COLO829 (cell line): ENCODE measurements at regions not wholly inside any gene's neighbourhood (a gene's known extent, or its start where the extent isn't known, plus 50 kb on each side); places are given as distances from the start of the nearest gene placed in this dataset.

Experiments
- DNase-seq: peaks from one replicate; pipeline ENCODE4 v3.0.0; 2012; ENCODE audit warnings: low spot score

DNA sequence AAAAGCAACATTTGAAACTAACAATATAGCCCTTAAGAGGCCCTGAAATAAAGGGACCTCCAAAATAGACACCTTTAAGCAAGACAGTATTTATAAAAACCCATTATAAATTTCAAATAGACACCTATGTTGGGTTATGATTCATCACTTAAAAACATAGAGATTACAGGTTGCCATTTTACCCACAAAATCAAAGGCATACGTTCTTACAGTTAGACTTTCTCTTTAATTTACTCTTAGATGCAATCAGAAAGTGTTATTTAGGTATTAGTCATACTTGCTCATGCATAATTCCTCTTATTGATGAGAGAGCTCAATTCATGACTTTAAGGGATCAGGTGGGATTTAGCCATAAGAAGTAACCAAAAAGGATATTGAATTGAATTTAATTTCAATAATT lies 51.5 kb upstream of the TMEM200A start:
- no peak for DNase-seq

DNA sequence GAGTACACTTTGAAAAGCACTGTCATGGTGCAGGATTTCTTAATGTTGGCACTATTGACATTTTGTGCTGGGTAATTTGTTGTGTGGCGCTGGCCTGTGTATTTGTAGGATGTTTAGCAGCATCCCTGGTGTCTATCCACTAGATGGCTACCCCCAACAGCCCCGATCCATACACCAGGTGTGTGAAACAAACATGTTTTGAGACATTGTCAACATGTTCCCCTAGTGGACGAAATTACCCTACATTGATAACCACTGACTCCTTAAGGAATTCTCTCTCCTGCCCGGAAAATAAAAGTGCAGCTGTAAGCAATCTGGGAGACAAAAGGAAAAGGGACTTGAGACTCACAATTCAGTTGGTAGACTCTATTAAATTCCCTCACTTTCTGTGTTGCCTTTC lies 52.6 kb upstream of the TMEM200A start:
- no peak for DNase-seq

DNA sequence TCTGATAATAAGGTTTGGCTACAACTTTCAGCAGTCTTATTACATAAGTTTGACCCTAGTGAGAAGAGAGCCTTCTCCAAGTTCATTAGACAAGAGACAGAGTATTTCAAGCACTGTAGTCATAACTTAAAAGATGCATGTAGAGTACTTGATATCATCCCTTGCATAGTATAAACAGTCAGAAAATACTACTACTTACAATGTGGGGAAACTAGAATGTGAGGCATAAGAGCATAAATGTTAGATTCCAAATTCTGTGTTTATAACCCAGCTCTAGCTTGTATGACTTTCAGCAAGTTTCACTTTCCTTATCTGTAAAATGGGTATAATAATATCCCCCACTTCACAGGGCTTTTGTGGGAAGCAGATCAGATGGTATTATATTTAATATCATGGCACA lies 56.8 kb upstream of the TMEM200A start:
- DNase-seq = no peak

DNA sequence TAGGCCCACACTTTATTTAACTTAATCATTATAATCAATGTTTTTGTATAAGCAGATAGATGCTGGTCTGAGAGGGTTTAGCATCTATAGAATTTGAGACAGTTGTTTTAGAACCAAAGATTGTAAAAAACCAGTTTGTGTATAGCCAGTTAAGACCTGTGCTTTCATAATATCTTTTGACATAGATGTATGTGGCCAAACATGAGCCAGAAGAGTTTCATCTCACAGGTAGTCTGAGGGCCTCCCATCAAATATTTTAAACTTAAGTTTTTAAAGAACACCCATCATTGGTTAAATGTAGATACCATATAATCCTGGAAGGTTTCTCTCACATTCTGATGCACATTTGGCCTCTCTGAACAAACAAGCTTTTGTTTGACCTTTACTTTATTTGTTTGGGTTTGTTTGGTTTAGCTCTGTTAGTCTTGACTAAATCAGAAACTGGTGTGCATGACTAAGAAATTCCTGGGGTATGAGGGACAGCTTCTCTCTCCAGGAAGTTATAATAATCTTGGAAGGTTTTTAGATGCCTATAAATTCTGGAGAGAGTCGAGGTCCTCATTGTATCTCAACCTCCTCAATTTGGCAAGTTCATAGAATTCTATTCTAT lies 58.0 kb upstream of the TMEM200A start:
- DNase-seq = no peak

DNA sequence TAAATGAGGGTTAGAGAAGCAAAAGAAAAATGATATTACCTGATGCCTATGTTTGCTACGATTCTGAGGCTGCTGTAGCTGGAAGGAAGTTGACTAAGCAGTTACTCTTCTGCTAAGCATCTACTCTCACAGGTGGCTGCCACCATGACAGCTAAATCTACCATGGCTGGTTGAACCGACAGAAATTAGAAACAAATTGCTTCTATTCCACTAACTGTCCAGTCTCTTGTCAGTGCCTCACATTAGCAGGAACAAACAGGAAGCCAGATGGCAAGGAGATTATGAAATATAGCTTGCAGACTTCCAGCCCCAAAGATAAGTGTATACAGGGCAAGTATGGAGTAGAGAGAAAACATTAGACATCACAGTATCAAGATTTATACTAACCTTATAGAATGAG lies 59.4 kb upstream of the TMEM200A start:
- no peak for DNase-seq

DNA sequence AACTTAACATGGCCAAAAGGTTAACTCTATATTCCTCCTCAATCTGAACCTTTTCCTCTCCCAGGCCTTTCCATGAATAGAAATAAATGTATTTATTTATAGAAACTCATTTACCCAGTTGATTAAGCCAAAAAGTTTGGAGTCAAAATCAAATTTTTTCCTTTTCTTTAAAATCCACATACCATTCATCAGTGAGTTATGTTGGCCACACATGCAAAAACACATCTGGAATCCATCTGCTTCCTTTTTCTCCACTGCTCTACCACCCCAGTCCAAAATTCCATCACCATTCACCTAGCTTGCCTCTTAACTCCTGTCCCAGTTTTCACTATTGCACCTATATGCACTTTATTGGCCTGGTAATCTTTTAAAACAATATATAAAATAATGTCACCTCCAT lies 62.4 kb upstream of the TMEM200A start:
- no peak for DNase-seq

DNA sequence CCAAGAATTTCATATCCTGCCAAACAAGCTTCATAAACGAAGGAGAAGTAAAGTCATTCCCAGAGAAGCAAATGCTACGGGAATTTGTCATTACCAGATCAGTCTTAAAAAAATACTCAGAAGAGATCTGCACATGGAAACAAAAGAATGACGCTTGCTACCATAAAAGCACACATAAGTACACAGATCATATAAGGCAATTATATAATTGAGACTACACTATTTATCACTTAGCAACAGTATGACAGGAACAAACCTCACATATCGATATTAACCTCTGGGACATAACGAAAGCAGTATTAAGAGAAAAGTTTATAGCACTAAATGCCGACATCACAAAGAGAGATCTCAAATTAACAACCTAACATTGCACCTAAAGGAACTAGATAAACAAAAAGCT lies 67.6 kb upstream of the TMEM200A start:
- DNase-seq = no peak

DNA sequence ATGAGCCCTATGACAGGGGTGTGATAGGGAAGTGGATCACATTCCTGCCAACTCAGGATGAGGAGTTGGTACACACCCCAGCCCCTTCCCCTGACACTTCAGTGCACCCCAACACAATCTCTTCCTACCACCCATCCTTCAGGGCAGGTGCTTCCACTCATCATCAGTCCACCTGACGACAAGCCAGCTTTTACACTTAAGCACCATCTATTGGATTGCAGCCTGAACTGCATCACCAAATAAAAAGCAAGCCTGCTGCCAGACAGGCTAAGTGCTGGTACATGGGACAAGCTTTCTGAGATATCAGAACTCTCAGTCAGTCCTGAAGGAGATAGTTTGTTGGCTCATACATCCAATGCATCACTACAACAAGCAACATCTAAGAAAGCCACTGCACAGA lies 69.0 kb upstream of the TMEM200A start:
- no peak for DNase-seq

DNA sequence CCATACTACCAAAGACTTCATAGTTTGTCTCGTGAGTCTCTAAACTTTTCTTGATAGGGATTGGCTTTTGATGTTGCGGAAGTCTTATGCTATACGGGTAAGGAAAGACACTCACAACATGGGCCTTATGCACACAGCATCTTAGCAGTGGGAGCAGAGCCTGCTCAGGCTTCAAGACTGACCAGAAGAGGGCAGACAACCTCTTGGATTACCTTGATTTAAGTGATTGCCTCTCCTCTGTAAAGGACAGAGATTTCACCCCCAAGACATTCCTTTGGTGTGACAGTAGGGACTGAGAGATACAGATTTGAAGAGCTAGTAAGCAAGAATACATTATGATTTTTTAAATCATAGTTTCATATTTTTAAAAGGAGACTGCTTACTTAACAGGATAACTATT lies 71.0 kb upstream of the SAMD3 start:
- DNase-seq = peak; percentile 30

DNA sequence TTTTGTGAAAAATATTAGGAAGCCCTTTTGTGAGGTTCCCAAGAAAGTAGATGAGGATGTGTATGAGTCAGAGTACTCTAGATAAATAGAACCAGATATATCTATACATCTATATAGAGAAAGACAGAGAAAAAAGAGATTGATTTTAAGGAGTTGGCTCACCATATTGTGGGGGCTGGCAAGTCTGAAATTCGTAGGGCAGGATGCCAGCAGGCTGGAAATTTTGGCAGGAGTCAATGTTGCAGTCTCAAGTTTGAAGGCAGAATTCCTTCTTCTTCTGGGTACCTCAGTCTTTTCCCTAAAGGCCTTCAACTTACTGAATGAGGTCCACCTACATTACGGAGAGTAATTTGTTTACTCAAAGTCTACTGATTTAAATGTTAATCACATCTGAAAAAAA lies 65.3 kb upstream of the SAMD3 start:
- DNase-seq = no peak

DNA sequence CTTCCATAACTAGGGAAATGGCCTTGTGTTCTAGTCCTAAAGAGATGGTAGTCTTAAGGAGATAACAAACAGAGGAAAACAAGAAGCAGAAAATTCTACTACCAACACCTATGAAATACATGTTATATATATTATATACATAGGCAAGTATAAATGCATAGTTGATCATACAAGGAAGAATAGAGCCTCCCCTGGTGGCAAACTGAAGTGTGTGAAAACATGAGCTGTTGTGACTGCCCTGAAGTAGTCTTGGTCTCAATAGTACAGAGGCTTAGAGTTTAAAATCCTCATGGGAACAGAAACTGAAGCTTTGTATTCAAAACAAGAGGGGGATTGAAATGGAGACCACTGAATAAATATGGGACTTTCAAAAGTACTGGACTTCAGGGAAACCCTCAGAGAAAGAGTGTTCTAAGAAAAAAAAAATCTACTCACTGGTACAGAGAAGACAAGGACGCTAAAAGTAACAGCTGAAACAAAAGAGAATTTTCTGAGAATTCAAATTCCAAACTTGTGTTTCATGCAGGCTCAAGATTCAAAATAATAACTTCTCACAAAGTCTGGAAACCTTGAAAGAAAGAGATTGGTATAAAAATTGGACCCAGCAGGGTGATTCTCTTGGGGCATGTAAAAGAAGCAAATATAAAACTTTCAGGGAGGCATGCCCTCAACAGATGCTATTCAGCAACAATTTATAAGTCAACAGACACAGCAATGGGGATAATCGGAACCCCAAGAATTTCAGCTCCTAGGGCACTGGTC lies 59.7 kb upstream of the SAMD3 start:
- no peak for DNase-seq

DNA sequence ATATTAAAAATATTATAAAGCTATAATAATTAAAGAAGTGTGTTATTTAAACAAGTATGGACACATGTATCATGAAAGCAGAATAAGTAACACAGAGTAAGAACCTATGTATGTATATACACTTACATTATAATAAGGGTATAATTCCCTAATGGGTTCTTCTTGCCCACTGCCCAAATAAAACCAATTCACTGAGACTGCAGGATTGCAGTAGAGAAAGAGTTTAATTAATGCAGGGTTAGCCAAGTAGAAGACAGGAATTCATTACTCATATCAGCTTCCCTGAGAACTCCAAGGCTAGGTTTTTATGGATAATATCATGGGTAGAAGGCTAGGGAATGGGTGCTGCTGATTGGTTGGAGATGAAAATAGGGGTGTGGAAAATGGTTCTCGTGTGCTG lies 53.8 kb upstream of the SAMD3 start:
- DNase-seq = no peak

DNA sequence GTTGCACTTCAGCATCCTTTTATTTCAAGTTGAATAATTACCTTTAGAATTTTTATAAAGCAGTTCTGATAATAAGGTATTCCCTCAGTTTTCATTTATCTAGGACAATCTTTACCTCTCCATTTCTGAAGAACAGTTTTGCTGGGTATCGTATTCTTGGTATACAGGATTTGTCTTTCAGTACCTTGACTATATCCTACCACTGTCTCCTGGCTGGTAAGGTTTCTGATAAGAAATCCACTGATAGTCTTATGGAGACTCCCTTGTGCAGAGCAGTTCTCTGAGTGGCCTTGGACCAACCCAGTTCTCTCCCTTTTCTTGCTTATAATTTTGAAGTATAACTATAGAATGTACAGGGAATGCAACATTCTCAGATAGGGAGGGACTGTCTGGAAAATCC lies 51.3 kb upstream of the SAMD3 start:
- DNase-seq = no peak
